ENCODE measurements at regions not wholly inside any gene's neighbourhood (a gene's known extent, or its start where the extent isn't known, plus 50 kb on each side); places are given as distances from the start of the nearest gene placed in this dataset.

DNA sequence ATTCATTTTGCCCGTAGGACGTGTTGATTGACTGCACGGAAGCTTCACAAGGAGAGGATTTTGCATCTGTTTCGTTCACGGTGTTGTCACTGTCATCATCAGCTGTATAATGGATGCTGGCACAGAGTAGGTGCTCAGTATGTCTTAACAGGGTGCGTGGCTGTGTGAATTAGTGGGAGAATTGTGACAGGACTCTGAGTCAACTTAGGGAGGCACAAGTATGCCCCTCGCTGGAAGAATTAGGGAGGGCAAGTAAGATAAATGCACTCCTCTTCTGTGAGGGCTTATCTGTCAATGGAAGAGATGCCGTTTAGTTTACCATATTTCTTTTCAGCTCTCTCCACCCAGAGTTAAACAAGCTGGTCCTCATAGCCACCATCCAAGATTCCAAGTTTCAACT is 107.2 kb downstream of the TRIML1 start:
- DNase-seq (ENCODE audit: low read depth, low spot score) (no peak), ATAC-seq (no peak)
- ChIA-PET POLR2A (no interaction called here), CTCF (no interaction called here)
- intact Hi-C loops (cut with micrococcal nuclease; ENCODE audit: unreplicated experiment) (no loop called here), in situ Hi-C loops (cut with HindIII; ENCODE audit: low pct_unique_long_range_greater_than_20kb, low sequenced_read_pairs) (no loop called here)
- no peaks in the 10 kb centered on the region for H3K27me3 ChIP-seq (ENCODE audit: control insufficient read depth, insufficient read depth, low read length)
- no peaks in the 10 kb centered on the region for H3K36me3 ChIP-seq (ENCODE audit: control insufficient read depth, insufficient read depth, low read length)
- TF ChIP-seq TCF7L2 (IDR thresholded peaks at IDR 0.05; ENCODE audit: low read depth, low read length) (no peak), POLR2AphosphoS5 (IDR thresholded peaks at IDR 0.05; ENCODE audit: low read depth, low read length) (no peak), SIN3A (IDR thresholded peaks at IDR 0.05; ENCODE audit: borderline replicate concordance, insufficient read depth, low read depth, low read length) (no peak)
- TF ChIP-seq, protein P1, sequence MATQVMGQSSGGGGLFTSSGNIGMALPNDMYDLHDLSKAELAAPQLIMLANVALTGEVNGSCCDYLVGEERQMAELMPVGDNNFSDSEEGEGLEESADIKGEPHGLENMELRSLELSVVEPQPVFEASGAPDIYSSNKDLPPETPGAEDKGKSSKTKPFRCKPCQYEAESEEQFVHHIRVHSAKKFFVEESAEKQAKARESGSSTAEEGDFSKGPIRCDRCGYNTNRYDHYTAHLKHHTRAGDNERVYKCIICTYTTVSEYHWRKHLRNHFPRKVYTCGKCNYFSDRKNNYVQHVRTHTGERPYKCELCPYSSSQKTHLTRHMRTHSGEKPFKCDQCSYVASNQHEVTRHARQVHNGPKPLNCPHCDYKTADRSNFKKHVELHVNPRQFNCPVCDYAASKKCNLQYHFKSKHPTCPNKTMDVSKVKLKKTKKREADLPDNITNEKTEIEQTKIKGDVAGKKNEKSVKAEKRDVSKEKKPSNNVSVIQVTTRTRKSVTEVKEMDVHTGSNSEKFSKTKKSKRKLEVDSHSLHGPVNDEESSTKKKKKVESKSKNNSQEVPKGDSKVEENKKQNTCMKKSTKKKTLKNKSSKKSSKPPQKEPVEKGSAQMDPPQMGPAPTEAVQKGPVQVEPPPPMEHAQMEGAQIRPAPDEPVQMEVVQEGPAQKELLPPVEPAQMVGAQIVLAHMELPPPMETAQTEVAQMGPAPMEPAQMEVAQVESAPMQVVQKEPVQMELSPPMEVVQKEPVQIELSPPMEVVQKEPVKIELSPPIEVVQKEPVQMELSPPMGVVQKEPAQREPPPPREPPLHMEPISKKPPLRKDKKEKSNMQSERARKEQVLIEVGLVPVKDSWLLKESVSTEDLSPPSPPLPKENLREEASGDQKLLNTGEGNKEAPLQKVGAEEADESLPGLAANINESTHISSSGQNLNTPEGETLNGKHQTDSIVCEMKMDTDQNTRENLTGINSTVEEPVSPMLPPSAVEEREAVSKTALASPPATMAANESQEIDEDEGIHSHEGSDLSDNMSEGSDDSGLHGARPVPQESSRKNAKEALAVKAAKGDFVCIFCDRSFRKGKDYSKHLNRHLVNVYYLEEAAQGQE (IDR thresholded peaks at IDR 0.05; ENCODE audit: insufficient read depth in 1 of 2, low read depth in 2 of 2, low read length in 1 of 2): no peak
- TF ChIP-seq, protein P2, sequence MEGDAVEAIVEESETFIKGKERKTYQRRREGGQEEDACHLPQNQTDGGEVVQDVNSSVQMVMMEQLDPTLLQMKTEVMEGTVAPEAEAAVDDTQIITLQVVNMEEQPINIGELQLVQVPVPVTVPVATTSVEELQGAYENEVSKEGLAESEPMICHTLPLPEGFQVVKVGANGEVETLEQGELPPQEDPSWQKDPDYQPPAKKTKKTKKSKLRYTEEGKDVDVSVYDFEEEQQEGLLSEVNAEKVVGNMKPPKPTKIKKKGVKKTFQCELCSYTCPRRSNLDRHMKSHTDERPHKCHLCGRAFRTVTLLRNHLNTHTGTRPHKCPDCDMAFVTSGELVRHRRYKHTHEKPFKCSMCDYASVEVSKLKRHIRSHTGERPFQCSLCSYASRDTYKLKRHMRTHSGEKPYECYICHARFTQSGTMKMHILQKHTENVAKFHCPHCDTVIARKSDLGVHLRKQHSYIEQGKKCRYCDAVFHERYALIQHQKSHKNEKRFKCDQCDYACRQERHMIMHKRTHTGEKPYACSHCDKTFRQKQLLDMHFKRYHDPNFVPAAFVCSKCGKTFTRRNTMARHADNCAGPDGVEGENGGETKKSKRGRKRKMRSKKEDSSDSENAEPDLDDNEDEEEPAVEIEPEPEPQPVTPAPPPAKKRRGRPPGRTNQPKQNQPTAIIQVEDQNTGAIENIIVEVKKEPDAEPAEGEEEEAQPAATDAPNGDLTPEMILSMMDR (IDR thresholded peaks at IDR 0.05): no peak
- H3K4me1 ChIP-seq (ENCODE audit: control insufficient read depth, insufficient read depth, low read length): no peaks in the 10 kb centered on the region
- no TSS peak for BruUV-seq (replicated peaks)
- H3K4me3 ChIP-seq (ENCODE audit: low read depth in 2 of 2, low read length in 2 of 2): no peak overlapping the region
- H3K27ac ChIP-seq (ENCODE audit: low read length): no peak overlapping the region
- no peaks in the 10 kb centered on the region for H3K9me3 ChIP-seq (ENCODE audit: control insufficient read depth, insufficient read depth, low read depth, low read length)

DNA sequence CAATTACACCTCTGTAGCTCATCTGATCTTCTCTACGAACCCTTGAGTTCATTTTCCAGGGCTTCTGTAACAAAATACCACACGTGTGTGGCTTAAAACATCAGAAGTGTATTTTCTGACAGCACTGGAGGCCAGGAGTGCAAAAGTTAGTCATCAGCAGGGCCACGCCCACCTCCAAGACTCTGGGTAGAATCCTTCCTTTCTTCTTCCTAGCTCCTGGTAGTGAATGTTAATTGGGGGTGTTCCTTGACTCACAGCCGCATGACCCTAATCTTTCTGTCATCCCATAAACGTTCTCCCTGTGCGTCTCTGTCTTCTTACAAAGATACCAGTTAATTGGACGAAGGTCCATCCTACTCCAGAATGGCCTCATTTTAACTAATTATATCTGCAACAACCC is 115.0 kb downstream of the TRIML1 start:
- in situ Hi-C loops (cut with HindIII; ENCODE audit: low pct_unique_long_range_greater_than_20kb, low sequenced_read_pairs) (no loop called here), intact Hi-C loops (cut with micrococcal nuclease; ENCODE audit: unreplicated experiment) (no loop called here)
- TF ChIP-seq TCF7L2 (IDR thresholded peaks at IDR 0.05; ENCODE audit: low read depth, low read length) (no peak), SIN3A (IDR thresholded peaks at IDR 0.05; ENCODE audit: borderline replicate concordance, insufficient read depth, low read depth, low read length) (no peak), POLR2AphosphoS5 (IDR thresholded peaks at IDR 0.05; ENCODE audit: low read depth, low read length) (no peak)
- TF ChIP-seq, protein P2 (IDR thresholded peaks at IDR 0.05): no peak
- TF ChIP-seq, protein P1 (IDR thresholded peaks at IDR 0.05; ENCODE audit: insufficient read depth in 1 of 2, low read depth in 2 of 2, low read length in 1 of 2): no peak
- Histone ChIP-seq H3K27ac (ENCODE audit: low read length) (no peak overlapping the region), H3K4me3 (ENCODE audit: low read depth in 2 of 2, low read length in 2 of 2) (no peak overlapping the region), H3K9me3 (ENCODE audit: control insufficient read depth, insufficient read depth, low read depth, low read length) (no peaks in the 10 kb centered on the region), H3K4me1 (ENCODE audit: control insufficient read depth, insufficient read depth, low read length) (no peaks in the 10 kb centered on the region), H3K27me3 (ENCODE audit: control insufficient read depth, insufficient read depth, low read length) (no peaks in the 10 kb centered on the region), H3K36me3 (ENCODE audit: control insufficient read depth, insufficient read depth, low read length) (no peaks in the 10 kb centered on the region)
- no TSS peak for BruUV-seq (replicated peaks)
- ChIA-PET CTCF (no interaction called here), POLR2A (no interaction called here)
- DNase-seq (ENCODE audit: low read depth, low spot score) (no peak), ATAC-seq (no peak)
